ENCODE measurements at regions not wholly inside any gene's neighbourhood (a gene's known extent, or its start where the extent isn't known, plus 50 kb on each side); places are given as distances from the start of the nearest gene placed in this dataset.

DNA sequence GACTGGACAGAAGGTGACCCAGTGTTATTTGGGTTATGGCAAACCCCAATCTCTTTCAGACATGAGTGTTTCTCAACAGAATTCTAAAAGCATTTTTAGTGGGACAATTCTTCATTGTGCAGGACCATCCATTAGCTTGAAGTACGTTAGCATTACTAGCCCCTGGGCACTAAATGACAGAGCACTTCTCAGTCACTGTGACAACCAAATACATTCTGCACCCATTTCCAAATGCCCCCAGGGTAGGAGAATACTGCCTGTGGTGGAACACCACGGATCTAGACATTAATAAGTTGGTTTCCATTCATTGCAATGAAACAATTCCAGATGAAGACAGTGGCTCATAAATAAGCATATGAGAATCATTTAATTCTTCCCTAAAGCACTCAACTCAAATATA is 102.4 kb upstream of the FRMD4A start:
- TF ChIP-seq CTCF (IDR thresholded peaks at IDR 0.05) (no peak), POLR2AphosphoS5 (IDR thresholded peaks at IDR 0.05) (no peak), POLR2A (IDR thresholded peaks at IDR 0.05) (no peak)

All from stomach (tissue), 4 donors.